GM19023 (cell line): ENCODE measurements at regions not wholly inside any gene's neighbourhood (a gene's known extent, or its start where the extent isn't known, plus 50 kb on each side); places are given as distances from the start of the nearest gene placed in this dataset.

ENCODE experiments used
- ATAC-seq: cut with Tn5 transposase; IDR thresholded peaks from one replicate; pipeline ENCODE4 v1.9.1; 2021; ENCODE audit warnings: mild to moderate bottlenecking, moderate library complexity; ENCODE audit not compliant: unreplicated experiment

- no peak for ATAC-seq
Observed at GRCh38 chr2:221212105-221212504, 360.0 kb downstream of the EPHA4 start.

- no peak for ATAC-seq
Observed at GRCh38 chr2:221215487-221215886, 356.6 kb downstream of the EPHA4 start.

GRCh38 chr2:221216636-221217035 is 355.5 kb downstream of the EPHA4 start:
- no peak for ATAC-seq

- no peak for ATAC-seq
Observed at GRCh38 chr2:221225752-221226151, 346.4 kb downstream of the EPHA4 start.

GRCh38 chr2:221228214-221228769 is 343.8 kb downstream of the EPHA4 start:
- no peak for ATAC-seq

GRCh38 chr2:221229099-221229498 is 343.0 kb downstream of the EPHA4 start:
- ATAC-seq = no peak

GRCh38 chr2:221231511-221231910 is 340.6 kb downstream of the EPHA4 start:
- ATAC-seq = no peak

- no peak for ATAC-seq
Observed at GRCh38 chr2:221235941-221236340, 336.2 kb downstream of the EPHA4 start.

- no peak for ATAC-seq
Observed at GRCh38 chr2:221241072-221241471, 331.0 kb downstream of the EPHA4 start.

GRCh38 chr2:221243771-221244170 is 328.3 kb downstream of the EPHA4 start:
- ATAC-seq = no peak

GRCh38 chr2:221245045-221245444 is 327.1 kb downstream of the EPHA4 start:
- ATAC-seq = no peak

- ATAC-seq = no peak
Observed at GRCh38 chr2:221245772-221246171, 326.3 kb downstream of the EPHA4 start.

GRCh38 chr2:221254299-221254698 is 317.8 kb downstream of the EPHA4 start:
- no peak for ATAC-seq

GRCh38 chr2:221255862-221256261 is 316.2 kb downstream of the EPHA4 start:
- no peak for ATAC-seq

- ATAC-seq = no peak
Observed at GRCh38 chr2:221258464-221258863, 313.6 kb downstream of the EPHA4 start.

- ATAC-seq = no peak
Observed at GRCh38 chr2:221262651-221263050, 309.5 kb downstream of the EPHA4 start.

- no peak for ATAC-seq
Observed at GRCh38 chr2:221263573-221263972, 308.5 kb downstream of the EPHA4 start.

- ATAC-seq = no peak
Observed at GRCh38 chr2:221264318-221264717, 307.8 kb downstream of the EPHA4 start.

GRCh38 chr2:221267773-221268425 is 304.2 kb downstream of the EPHA4 start:
- no peak for ATAC-seq

- ATAC-seq = no peak
Observed at GRCh38 chr2:221268631-221269030, 303.5 kb downstream of the EPHA4 start.

GRCh38 chr2:221270806-221271205 is 301.3 kb downstream of the EPHA4 start:
- no peak for ATAC-seq

- no peak for ATAC-seq
Observed at GRCh38 chr2:221272729-221273128, 299.4 kb downstream of the EPHA4 start.

GRCh38 chr2:221276033-221276432 is 296.1 kb downstream of the EPHA4 start:
- no peak for ATAC-seq
